Astrocyte (in vitro differentiated cells and primary cell): ENCODE measurements at regions not wholly inside any gene's neighbourhood (a gene's known extent, or its start where the extent isn't known, plus 50 kb on each side); places are given as distances from the start of the nearest gene placed in this dataset.

ENCODE experiments used
- DNase-seq: peaks from one replicate; pipeline ENCODE4 v3.0.0-alpha.2; 2010; ENCODE audit warnings: low read depth
- FAIRE-seq: peaks from 2 replicates; lab custom pipeline; 2011; peaks lifted over from hg19 to GRCh38; lab: Jason Lieb, UNC
- H2AFZ ChIP-seq: 2 replicates; pipeline ENCODE4 v1.6.0; 2012; ENCODE audit warnings: low read depth, low read length, inconsistent platforms
- H3K27ac ChIP-seq: 2 replicates; pipeline ENCODE4 v1.5.1; 2011; ENCODE audit warnings: low read depth, low read length, inconsistent platforms
- H3K27me3 ChIP-seq: 2 replicates; pipeline ENCODE4 v1.6.0; 2011; ENCODE audit warnings: low read length, inconsistent platforms; ENCODE audit not compliant: insufficient read depth
- H3K36me3 ChIP-seq: 2 replicates; pipeline ENCODE4 v1.5.1; 2011; ENCODE audit warnings: low read length, inconsistent platforms; ENCODE audit not compliant: insufficient read depth
- H3K4me1 ChIP-seq: 2 replicates; pipeline ENCODE4 v1.5.1; 2011; ENCODE audit warnings: low read length, inconsistent platforms; ENCODE audit not compliant: insufficient read depth
- H3K4me2 ChIP-seq: 2 replicates; pipeline ENCODE4 v1.6.0; 2012; ENCODE audit warnings: low read length, inconsistent platforms
- H3K4me3 ChIP-seq: 2 replicates; pipeline ENCODE4 v1.5.1; 2011; ENCODE audit warnings: low read depth, mild to moderate bottlenecking, low read length, inconsistent platforms; ENCODE audit not compliant: insufficient read depth
- H3K79me2 ChIP-seq: 2 replicates; pipeline ENCODE4 v1.6.0; 2012; ENCODE audit warnings: mild to moderate bottlenecking, low read length, inconsistent platforms; ENCODE audit not compliant: insufficient read depth
- H3K9ac ChIP-seq: 2 replicates; pipeline ENCODE4 v1.6.0; 2012; ENCODE audit warnings: mild to moderate bottlenecking, low read length, inconsistent platforms
- H3K9me3 ChIP-seq: 2 replicates; pipeline ENCODE4 v1.5.1; 2012; ENCODE audit warnings: low read depth, mild to moderate bottlenecking, low read length, inconsistent platforms; ENCODE audit not compliant: insufficient read depth
- H4K20me1 ChIP-seq: 2 replicates; pipeline ENCODE4 v1.6.0; 2012; ENCODE audit warnings: low read length, inconsistent platforms; ENCODE audit not compliant: insufficient read depth
- H3K27ac Mint-ChIP-seq: one replicate; pipeline ENCODE4 v1.8.0; 2021; ENCODE audit warnings: mild to moderate bottlenecking, mixed read lengths; ENCODE audit not compliant: unreplicated experiment
- H3K27me3 Mint-ChIP-seq: one replicate; pipeline ENCODE4 v1.8.0; 2021; ENCODE audit warnings: low read depth, mixed read lengths; ENCODE audit not compliant: unreplicated experiment
- H3K36me3 Mint-ChIP-seq: one replicate; pipeline ENCODE4 v1.8.0; 2021; ENCODE audit warnings: low read depth, mixed read lengths; ENCODE audit not compliant: unreplicated experiment
- H3K4me1 Mint-ChIP-seq: one replicate; pipeline ENCODE4 v1.8.0; 2021; ENCODE audit warnings: low read depth, mixed read lengths; ENCODE audit not compliant: unreplicated experiment
- H3K4me3 Mint-ChIP-seq: one replicate; pipeline ENCODE4 v1.8.0; 2021; ENCODE audit warnings: mild to moderate bottlenecking, moderate library complexity, mixed read lengths; ENCODE audit not compliant: unreplicated experiment
- H3K9me3 Mint-ChIP-seq: one replicate; pipeline ENCODE4 v1.8.0; 2021; ENCODE audit warnings: mild to moderate bottlenecking, mixed read lengths; ENCODE audit not compliant: unreplicated experiment
- CTCF ChIP-seq: IDR thresholded peaks from 2 replicates; pipeline ENCODE4 v1.5.1; 2011; ENCODE audit warnings: low read depth, mild to moderate bottlenecking, inconsistent platforms, low read length, moderate library complexity; ENCODE audit not compliant: insufficient read depth
- EZH2 ChIP-seq: IDR thresholded peaks from 2 replicates; pipeline ENCODE4 v1.6.1; 2012; ENCODE audit warnings: mild to moderate bottlenecking, low read length, inconsistent platforms; ENCODE audit not compliant: insufficient read depth

GRCh38 chr5:175223291-175223690, 220.7 kb downstream of the DRD1 start:
- no peak overlapping the region for H3K9ac ChIP-seq
- TF ChIP-seq EZH2 (no peak), CTCF (no peak)
- DNase-seq (no peak), FAIRE-seq (no peak)
- no peak overlapping the region for H3K4me3 ChIP-seq
- H3K27me3 ChIP-seq: no peaks in the 10 kb centered on the region
- no peaks in the 10 kb centered on the region for H3K9me3 ChIP-seq
- H3K4me1 ChIP-seq: no peaks in the 10 kb centered on the region
- H3K79me2 ChIP-seq: no peaks in the 10 kb centered on the region
- Mint-ChIP-seq H3K36me3 (no peaks in the 10 kb centered on the region), H3K4me3 (no peak overlapping the region), H3K4me1 (peaks cover 5% of the 10 kb centered on the region), H3K27ac (no peak overlapping the region), H3K27me3 (peaks cover 32% of the 10 kb centered on the region), H3K9me3 (no peaks in the 10 kb centered on the region)
- H4K20me1 ChIP-seq: no peaks in the 10 kb centered on the region
- no peaks in the 10 kb centered on the region for H3K36me3 ChIP-seq
- no peak overlapping the region for H3K27ac ChIP-seq
- no peak overlapping the region for H3K4me2 ChIP-seq
- H2AFZ ChIP-seq: no peak overlapping the region

- Histone ChIP-seq H3K9ac (no peak overlapping the region), H4K20me1 (no peaks in the 10 kb centered on the region), H3K4me1 (peaks cover under 1% of the 10 kb centered on the region), H3K27me3 (no peaks in the 10 kb centered on the region), H3K27ac (no peak overlapping the region), H3K79me2 (no peaks in the 10 kb centered on the region), H3K36me3 (no peaks in the 10 kb centered on the region), H2AFZ (no peak overlapping the region), H3K4me2 (no peak overlapping the region), H3K4me3 (no peak overlapping the region), H3K9me3 (no peaks in the 10 kb centered on the region)
- Mint-ChIP-seq H3K4me3 (no peak overlapping the region), H3K9me3 (no peaks in the 10 kb centered on the region), H3K27ac (no peak overlapping the region), H3K27me3 (peaks cover 32% of the 10 kb centered on the region), H3K4me1 (peaks cover 5% of the 10 kb centered on the region), H3K36me3 (no peaks in the 10 kb centered on the region)
- DNase-seq: no peak
- TF ChIP-seq CTCF (no peak), EZH2 (no peak)
- FAIRE-seq: no peak
Measured at GRCh38 chr5:175222621-175223020, 221.4 kb downstream of the DRD1 start.

GRCh38 chr5:175220549-175220948, 223.4 kb downstream of the DRD1 start:
- H3K36me3 Mint-ChIP-seq: no peaks in the 10 kb centered on the region
- Histone ChIP-seq H3K4me3 (no peak overlapping the region), H2AFZ (no peak overlapping the region), H3K9me3 (no peaks in the 10 kb centered on the region), H3K4me1 (peaks cover 7% of the 10 kb centered on the region), H3K4me2 (no peak overlapping the region), H3K27me3 (no peaks in the 10 kb centered on the region), H3K79me2 (no peaks in the 10 kb centered on the region), H3K9ac (no peak overlapping the region), H4K20me1 (no peaks in the 10 kb centered on the region), H3K27ac (no peak overlapping the region), H3K36me3 (no peaks in the 10 kb centered on the region)
- TF ChIP-seq CTCF: no peak
- no peak for TF ChIP-seq EZH2
- peaks cover 14% of the 10 kb centered on the region for H3K4me1 Mint-ChIP-seq
- H3K4me3 Mint-ChIP-seq: no peak overlapping the region
- no peak for DNase-seq
- FAIRE-seq: no peak
- H3K9me3 Mint-ChIP-seq: no peaks in the 10 kb centered on the region
- H3K27me3 Mint-ChIP-seq: peaks cover 23% of the 10 kb centered on the region
- H3K27ac Mint-ChIP-seq: no peak overlapping the region
